Mesendoderm (in vitro differentiated cells): ENCODE measurements at regions not wholly inside any gene's neighbourhood (a gene's known extent, or its start where the extent isn't known, plus 50 kb on each side); places are given as distances from the start of the nearest gene placed in this dataset. TPM values are rescaled to one million over a fixed set of nuclear protein-coding genes. Genes with fewer than 3 reads are reported as not detected.

Source experiments
- small RNA-seq: library from polyadenylated mRNA; stranded (forward); fragments of <200 nt; extraction: miRNeasy Mini kit (QIAGEN cat#:217004); gene quantifications from one replicate; pipeline ENCODE3, GENCODE V24; 2013; ENCODE audit not compliant: insufficient read depth

Small RNA genes in the stretch of these regions (small RNA-seq; reads per million reads assigned to genes)
- gene RNU6ATAC19P, result not detected
